ENCODE measurements at regions not wholly inside any gene's neighbourhood (a gene's known extent, or its start where the extent isn't known, plus 50 kb on each side); places are given as distances from the start of the nearest gene placed in this dataset.

DNA sequence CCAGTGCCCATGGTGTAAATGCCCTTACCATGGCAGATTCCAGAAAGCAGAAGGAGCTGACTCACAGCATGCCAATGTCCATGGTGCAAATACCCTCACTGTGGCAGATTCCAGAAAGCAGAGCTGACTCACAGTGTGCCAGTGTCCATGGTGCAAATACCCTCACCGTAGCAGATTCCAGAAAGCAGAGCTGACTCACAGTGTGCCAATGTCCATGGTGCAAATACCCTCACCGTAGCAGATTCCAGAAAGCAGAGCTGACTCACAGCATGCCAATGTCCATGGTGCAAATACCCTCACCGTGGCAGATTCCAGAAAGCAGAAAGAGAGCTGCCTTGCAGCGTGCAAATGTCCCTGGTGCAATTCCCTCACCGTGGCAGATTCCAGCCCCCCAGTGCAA, 163.8 kb upstream of the SOX1 start:
- H3K27ac ChIP-seq (ENCODE audit: low read length in 2 of 2): no peak overlapping the region
- no peak overlapping the region for H3K4me2 ChIP-seq (replicated peaks; ENCODE audit: low read depth, low read length, poor library complexity, severe bottlenecking)
- TF ChIP-seq, protein P1, sequence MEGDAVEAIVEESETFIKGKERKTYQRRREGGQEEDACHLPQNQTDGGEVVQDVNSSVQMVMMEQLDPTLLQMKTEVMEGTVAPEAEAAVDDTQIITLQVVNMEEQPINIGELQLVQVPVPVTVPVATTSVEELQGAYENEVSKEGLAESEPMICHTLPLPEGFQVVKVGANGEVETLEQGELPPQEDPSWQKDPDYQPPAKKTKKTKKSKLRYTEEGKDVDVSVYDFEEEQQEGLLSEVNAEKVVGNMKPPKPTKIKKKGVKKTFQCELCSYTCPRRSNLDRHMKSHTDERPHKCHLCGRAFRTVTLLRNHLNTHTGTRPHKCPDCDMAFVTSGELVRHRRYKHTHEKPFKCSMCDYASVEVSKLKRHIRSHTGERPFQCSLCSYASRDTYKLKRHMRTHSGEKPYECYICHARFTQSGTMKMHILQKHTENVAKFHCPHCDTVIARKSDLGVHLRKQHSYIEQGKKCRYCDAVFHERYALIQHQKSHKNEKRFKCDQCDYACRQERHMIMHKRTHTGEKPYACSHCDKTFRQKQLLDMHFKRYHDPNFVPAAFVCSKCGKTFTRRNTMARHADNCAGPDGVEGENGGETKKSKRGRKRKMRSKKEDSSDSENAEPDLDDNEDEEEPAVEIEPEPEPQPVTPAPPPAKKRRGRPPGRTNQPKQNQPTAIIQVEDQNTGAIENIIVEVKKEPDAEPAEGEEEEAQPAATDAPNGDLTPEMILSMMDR (IDR thresholded peaks at IDR 0.05): no peak
- no peak for TF ChIP-seq EZH2 (IDR thresholded peaks at IDR 0.05; ENCODE audit: borderline replicate concordance, insufficient read depth, low read depth, low read length, poor library complexity, severe bottlenecking)
- Mint-ChIP-seq H3K27me3 (no peaks in the 10 kb centered on the region), H3K9me3 (ENCODE audit: insufficient read depth) (peaks cover 3% of the 10 kb centered on the region), H3K4me1 (no peaks in the 10 kb centered on the region), H3K4me3 (no peak overlapping the region), H3K27ac (no peak overlapping the region)
- no peaks in the 10 kb centered on the region for H3K27me3 ChIP-seq (replicated peaks in 1 of 4; ENCODE audit: control extremely low read depth in 1 of 4, control insufficient read depth in 3 of 4, insufficient read depth in 4 of 4, low read length in 3 of 4)
- 82% methylated on average over 5 of the region's 5 CpGs for WGBS (ENCODE audit: insufficient coverage)
- DNase-seq: no peak
- H3K4me3 ChIP-seq (ENCODE audit: control extremely low read depth in 1 of 5, extremely low read depth in 1 of 5, insufficient read depth in 1 of 5, low read depth in 2 of 5, low read length in 4 of 5): no peak overlapping the region
- ChIA-PET POLR2A (no interaction called here), CTCF (no interaction called here)
- H4K20me1 ChIP-seq (ENCODE audit: control insufficient read depth, insufficient read depth, low read length, poor library complexity, severe bottlenecking): no peaks in the 10 kb centered on the region
- H2AFZ ChIP-seq (ENCODE audit: insufficient read depth, low read depth, low read length, poor library complexity, severe bottlenecking): no peak overlapping the region
- ATAC-seq (ENCODE audit: low read depth): no peak
- intact Hi-C loops (cut with micrococcal nuclease): no loop called here
- no peaks in the 10 kb centered on the region for H3K36me3 ChIP-seq (replicated peaks in 1 of 2; ENCODE audit: control extremely low read depth in 1 of 2, control insufficient read depth in 1 of 2, extremely low read depth in 1 of 2, insufficient read depth in 2 of 2, low read length in 1 of 2)
- H3K79me2 ChIP-seq (ENCODE audit: control insufficient read depth, insufficient read depth, low read length): no peaks in the 10 kb centered on the region
- H3K9ac ChIP-seq (ENCODE audit: low read length): no peak overlapping the region
- no peaks in the 10 kb centered on the region for H3K4me1 ChIP-seq (ENCODE audit: control insufficient read depth in 2 of 2, insufficient read depth in 2 of 2, low read length in 2 of 2)
- peaks cover 0 to 17% (median 0%) of the 10 kb centered on the region in 3 donors for H3K9me3 ChIP-seq (ENCODE audit: control extremely low read depth in 1 of 3, control insufficient read depth in 2 of 3, insufficient read depth in 1 of 3, low read length in 2 of 3)

DNA sequence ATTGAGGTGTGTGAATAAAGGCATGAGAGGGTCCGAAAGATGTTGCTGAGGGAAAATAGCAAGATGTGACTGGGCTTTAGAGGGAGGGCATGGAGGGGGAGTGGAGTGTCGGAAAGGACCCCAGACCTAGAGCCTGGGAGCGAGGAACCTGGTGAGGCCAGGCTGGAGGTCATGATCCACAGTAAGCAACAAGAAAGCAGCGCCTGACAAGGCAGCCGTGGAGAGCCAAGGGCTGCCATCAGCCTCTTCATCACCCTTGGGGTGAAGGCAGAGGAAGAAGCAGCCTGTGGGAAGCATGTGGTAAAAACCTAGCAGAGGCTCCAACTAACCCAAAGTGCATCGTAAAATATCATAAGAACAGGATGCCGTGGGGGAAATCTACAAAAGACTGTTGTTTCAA, 162.8 kb upstream of the SOX1 start:
- peaks cover 0 to 23% (median 0%) of the 10 kb centered on the region in 3 donors for H3K9me3 ChIP-seq (ENCODE audit: control extremely low read depth in 1 of 3, control insufficient read depth in 2 of 3, insufficient read depth in 1 of 3, low read length in 2 of 3)
- Mint-ChIP-seq H3K27ac (no peak overlapping the region), H3K27me3 (no peaks in the 10 kb centered on the region), H3K9me3 (ENCODE audit: insufficient read depth) (peaks cover 3% of the 10 kb centered on the region), H3K4me1 (no peaks in the 10 kb centered on the region), H3K4me3 (no peak overlapping the region)
- TF ChIP-seq, protein P1 (IDR thresholded peaks at IDR 0.05): no peak
- TF ChIP-seq EZH2 (IDR thresholded peaks at IDR 0.05; ENCODE audit: borderline replicate concordance, insufficient read depth, low read depth, low read length, poor library complexity, severe bottlenecking): no peak
- 91% methylated on average over 7 of the region's 7 CpGs for whole genome bisulfite sequencing (ENCODE audit: insufficient coverage)
- ATAC-seq (ENCODE audit: low read depth) (no peak), DNase-seq (no peak)
- ChIA-PET CTCF (no interaction called here), POLR2A (no interaction called here)
- no peak overlapping the region for H3K4me2 ChIP-seq (replicated peaks; ENCODE audit: low read depth, low read length, poor library complexity, severe bottlenecking)
- no peak overlapping the region for H3K27ac ChIP-seq (ENCODE audit: low read length in 2 of 2)
- H3K9ac ChIP-seq (ENCODE audit: low read length): no peak overlapping the region
- H3K4me1 ChIP-seq (ENCODE audit: control insufficient read depth in 2 of 2, insufficient read depth in 2 of 2, low read length in 2 of 2): no peaks in the 10 kb centered on the region
- H3K4me3 ChIP-seq (ENCODE audit: control extremely low read depth in 1 of 5, extremely low read depth in 1 of 5, insufficient read depth in 1 of 5, low read depth in 2 of 5, low read length in 4 of 5): no peak overlapping the region
- H4K20me1 ChIP-seq (ENCODE audit: control insufficient read depth, insufficient read depth, low read length, poor library complexity, severe bottlenecking): no peaks in the 10 kb centered on the region
- H3K36me3 ChIP-seq (replicated peaks in 1 of 2; ENCODE audit: control extremely low read depth in 1 of 2, control insufficient read depth in 1 of 2, extremely low read depth in 1 of 2, insufficient read depth in 2 of 2, low read length in 1 of 2): no peaks in the 10 kb centered on the region
- no peak overlapping the region for H2AFZ ChIP-seq (ENCODE audit: insufficient read depth, low read depth, low read length, poor library complexity, severe bottlenecking)
- H3K79me2 ChIP-seq (ENCODE audit: control insufficient read depth, insufficient read depth, low read length): no peaks in the 10 kb centered on the region
- H3K27me3 ChIP-seq (replicated peaks in 1 of 4; ENCODE audit: control extremely low read depth in 1 of 4, control insufficient read depth in 3 of 4, insufficient read depth in 4 of 4, low read length in 3 of 4): no peaks in the 10 kb centered on the region
- intact Hi-C loops (cut with micrococcal nuclease): no loop called here

Data from B cell (primary cell).